GM12878 (cell line): ENCODE measurements at regions not wholly inside any gene's neighbourhood (a gene's known extent, or its start where the extent isn't known, plus 50 kb on each side); places are given as distances from the start of the nearest gene placed in this dataset.
A peak's percentile ranks its signal among the peaks of the same experiment; 100 is the strongest.

Experiments used
- ATAC-seq: fragments of 200-7000 bp; cut with Tn5 transposase; 3 replicates; pipeline ENCODE4 v1.9.1; 2020; ENCODE audit warnings: mild to moderate bottlenecking, moderate library complexity
- BruUV-seq: library from RNA; stranded (reverse); fragments of 400-500 nt; replicated peaks from 2 replicates; lab custom pipeline; 2021; lab: Mats Ljungman, UMichigan
- CTCF ChIA-PET: fragments of 300-600 bp; sonication (Branson Sonifier 250); formaldehyde crosslinking; extraction: SDS; loops from one replicate; lab custom pipeline; 2021; ENCODE audit warnings: inconsistent platforms; lab: Yijun Ruan, JAX
- POLR2A ChIA-PET: fragments of 350-600 bp; formaldehyde crosslinking; extraction: SDS; loops from one replicate; lab custom pipeline; 2021; ENCODE audit warnings: inconsistent platforms; lab: Charles Lee
- RAD21 ChIA-PET: fragments of 300-600 bp; sonication (Branson Sonifier 250); formaldehyde crosslinking; loops from one replicate; lab custom pipeline; 2023; ENCODE audit warnings: antibody characterized with exemption; ENCODE audit not compliant: unreplicated experiment; lab: Charles Lee
- SMC1A ChIA-PET: fragments of 300-600 bp; sonication (Branson Sonifier 250); formaldehyde crosslinking; loops from one replicate; lab custom pipeline; 2023; ENCODE audit not compliant: unreplicated experiment, uncharacterized antibody; lab: Charles Lee
- DNase-seq: peaks from one replicate; pipeline ENCODE4 v3.0.0-alpha.2; 2011; ENCODE audit warnings: low read depth, low spot score
- FAIRE-seq: peaks from 3 replicates; lab custom pipeline; 2011; peaks lifted over from hg19 to GRCh38; lab: Jason Lieb, UNC
- H2AFZ ChIP-seq: 2 replicates; pipeline ENCODE4 v1.6.0; 2011; ENCODE audit warnings: low read depth, low read length, control low read depth; ENCODE audit not compliant: control insufficient read depth
- H3K27ac ChIP-seq: 2 replicates; pipeline ENCODE4 v1.5.1; 2011; ENCODE audit warnings: control low read depth; ENCODE audit not compliant: control insufficient read depth, insufficient read depth
- H3K27me3 ChIP-seq, 2 experiments: replicated peaks in 1 of 2; 2 replicates each; pipeline versions ENCODE4 v1.6.0 to v1.6.1; 2011; ENCODE audit warnings: low read length in 1 of 2; ENCODE audit not compliant: control insufficient read depth in 2 of 2, insufficient read depth in 2 of 2
- H3K36me3 ChIP-seq, 2 experiments: 2 replicates each; pipeline ENCODE4 v1.5.1; 2011; ENCODE audit warnings: low read length in 1 of 2; ENCODE audit not compliant: control insufficient read depth in 2 of 2, insufficient read depth in 2 of 2
- H3K4me1 ChIP-seq: 2 replicates; pipeline ENCODE4 v1.6.1; 2011; ENCODE audit warnings: mild to moderate bottlenecking, low read length, moderate library complexity, mixed read lengths; ENCODE audit not compliant: control insufficient read depth, insufficient read depth
- H3K4me2 ChIP-seq: 2 replicates; pipeline ENCODE4 v1.6.0; 2011; ENCODE audit warnings: control low read depth; ENCODE audit not compliant: control insufficient read depth, insufficient read depth
- H3K4me3 ChIP-seq: fragments of 200-600 bp; sonication (generic); 2 replicates; pipeline ENCODE4 v1.5.1; 2016
- H3K79me2 ChIP-seq: 2 replicates; pipeline ENCODE4 v1.6.0; 2011; ENCODE audit warnings: low read length; ENCODE audit not compliant: control insufficient read depth, insufficient read depth
- H3K9ac ChIP-seq: 2 replicates; pipeline ENCODE4 v1.8.0; 2011; ENCODE audit warnings: low read length, control low read depth, mixed read lengths; ENCODE audit not compliant: control insufficient read depth, insufficient read depth
- H3K9me3 ChIP-seq: replicated peaks from 3 replicates; pipeline ENCODE4 v1.5.1; 2011; ENCODE audit warnings: mild to moderate bottlenecking, low read length; ENCODE audit not compliant: control insufficient read depth, insufficient read depth
- H4K20me1 ChIP-seq: 2 replicates; pipeline ENCODE4 v1.6.0; 2011; ENCODE audit not compliant: control insufficient read depth, insufficient read depth
- ASH2L ChIP-seq: fragments of 300-600, 200-600 bp; sonication (generic); IDR thresholded peaks from 2 replicates; pipeline ENCODE4 v1.6.1; 2017; ENCODE audit warnings: low read depth, mild to moderate bottlenecking, borderline replicate concordance
- BHLHE40 ChIP-seq, 2 experiments: fragments of 450-650 bp in 1 of 2; IDR thresholded peaks; 2 replicates each; pipeline ENCODE4 v1.6.1; 2011 to 2017; ENCODE audit warnings: low read depth in 2 of 2, borderline replicate concordance in 1 of 2, improper control_type of control experiment in 1 of 2, low read length in 1 of 2, mild to moderate bottlenecking in 1 of 2
- CHD2 ChIP-seq: IDR thresholded peaks from 2 replicates; pipeline ENCODE4 v1.6.1; 2011; ENCODE audit warnings: low read depth, low read length, improper control_type of control experiment, borderline replicate concordance
- JUND ChIP-seq: IDR thresholded peaks from 2 replicates; pipeline ENCODE4 v1.6.1; 2012; ENCODE audit warnings: low read depth, mild to moderate bottlenecking, low read length, improper control_type of control experiment, moderate library complexity
- POLR2A ChIP-seq: IDR thresholded peaks from 2 replicates; pipeline ENCODE4 v1.6.1; 2011; ENCODE audit warnings: low read depth, mild to moderate bottlenecking, low read length
- SMC3 ChIP-seq: IDR thresholded peaks from 2 replicates; pipeline ENCODE4 v1.6.1; 2011; ENCODE audit warnings: low read length, improper control_type of control experiment, borderline replicate concordance
- SUPT20H ChIP-seq: IDR thresholded peaks from 2 replicates; pipeline ENCODE4 v1.6.1; 2011; ENCODE audit warnings: low read depth, mild to moderate bottlenecking, low read length, moderate library complexity, borderline replicate concordance; ENCODE audit not compliant: control insufficient read depth
- TARDBP ChIP-seq: IDR thresholded peaks from 2 replicates; pipeline ENCODE4 v1.6.1; 2016; ENCODE audit warnings: borderline replicate concordance
- ZNF384 ChIP-seq: IDR thresholded peaks from 2 replicates; pipeline ENCODE4 v1.6.1; 2012; ENCODE audit warnings: low read depth, mild to moderate bottlenecking, low read length, improper control_type of control experiment, borderline replicate concordance
- ZZZ3 ChIP-seq: IDR thresholded peaks from 2 replicates; pipeline ENCODE4 v1.6.1; 2011; ENCODE audit warnings: low read depth; ENCODE audit not compliant: control insufficient read depth, insufficient read length
- WGBS: methylation state at CpG from one replicate; pipeline ENCODE4 v1.1.6; 2016; ENCODE audit warnings: low lambda C conversion rate; ENCODE audit not compliant: insufficient replicate concordance, insufficient coverage; ENCODE audit errors: missing lambda C conversion rate; 5-methylcytosine and 5-hydroxymethylcytosine counted together
- in situ Hi-C: fragments of 300-500 bp; cut with MboI; formaldehyde crosslinking; loops from 9 replicates; pipeline ENCODE4 v1.14.3; 2018; ENCODE audit warnings: mixed read lengths
- intact Hi-C: fragments of 100-400 bp; cut with micrococcal nuclease; formaldehyde crosslinking; loops from one replicate; pipeline ENCODE4 v1.14.2; 2022; ENCODE audit not compliant: unreplicated experiment
- TF ChIP-seq, protein P1 (sequence below): fragments of 450-650 bp; IDR thresholded peaks from 2 replicates; pipeline ENCODE4 v1.6.1; 2017; ENCODE audit warnings: mild to moderate bottlenecking, low read depth, inconsistent platforms; ENCODE audit not compliant: poor library complexity, severe bottlenecking
- TF ChIP-seq, protein P2 (sequence below): IDR thresholded peaks from 2 replicates; pipeline ENCODE4 v1.6.1; 2011; ENCODE audit warnings: borderline replicate concordance, low read depth, mild to moderate bottlenecking, moderate library complexity, low read length; ENCODE audit not compliant: insufficient read depth, poor library complexity, severe bottlenecking

- TF ChIP-seq SMC3 (peak; percentile 41; the same call in 1 of the 2 replicates), SUPT20H (no peak), TARDBP (no peak), CHD2 (no peak)
- TF ChIP-seq, protein P1, sequence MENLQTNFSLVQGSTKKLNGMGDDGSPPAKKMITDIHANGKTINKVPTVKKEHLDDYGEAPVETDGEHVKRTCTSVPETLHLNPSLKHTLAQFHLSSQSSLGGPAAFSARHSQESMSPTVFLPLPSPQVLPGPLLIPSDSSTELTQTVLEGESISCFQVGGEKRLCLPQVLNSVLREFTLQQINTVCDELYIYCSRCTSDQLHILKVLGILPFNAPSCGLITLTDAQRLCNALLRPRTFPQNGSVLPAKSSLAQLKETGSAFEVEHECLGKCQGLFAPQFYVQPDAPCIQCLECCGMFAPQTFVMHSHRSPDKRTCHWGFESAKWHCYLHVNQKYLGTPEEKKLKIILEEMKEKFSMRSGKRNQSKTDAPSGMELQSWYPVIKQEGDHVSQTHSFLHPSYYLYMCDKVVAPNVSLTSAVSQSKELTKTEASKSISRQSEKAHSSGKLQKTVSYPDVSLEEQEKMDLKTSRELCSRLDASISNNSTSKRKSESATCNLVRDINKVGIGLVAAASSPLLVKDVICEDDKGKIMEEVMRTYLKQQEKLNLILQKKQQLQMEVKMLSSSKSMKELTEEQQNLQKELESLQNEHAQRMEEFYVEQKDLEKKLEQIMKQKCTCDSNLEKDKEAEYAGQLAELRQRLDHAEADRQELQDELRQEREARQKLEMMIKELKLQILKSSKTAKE: no peak
Measured at GRCh38 chr20:39429726-39430125, 467.6 kb downstream of the DHX35 start (continued).

DNA sequence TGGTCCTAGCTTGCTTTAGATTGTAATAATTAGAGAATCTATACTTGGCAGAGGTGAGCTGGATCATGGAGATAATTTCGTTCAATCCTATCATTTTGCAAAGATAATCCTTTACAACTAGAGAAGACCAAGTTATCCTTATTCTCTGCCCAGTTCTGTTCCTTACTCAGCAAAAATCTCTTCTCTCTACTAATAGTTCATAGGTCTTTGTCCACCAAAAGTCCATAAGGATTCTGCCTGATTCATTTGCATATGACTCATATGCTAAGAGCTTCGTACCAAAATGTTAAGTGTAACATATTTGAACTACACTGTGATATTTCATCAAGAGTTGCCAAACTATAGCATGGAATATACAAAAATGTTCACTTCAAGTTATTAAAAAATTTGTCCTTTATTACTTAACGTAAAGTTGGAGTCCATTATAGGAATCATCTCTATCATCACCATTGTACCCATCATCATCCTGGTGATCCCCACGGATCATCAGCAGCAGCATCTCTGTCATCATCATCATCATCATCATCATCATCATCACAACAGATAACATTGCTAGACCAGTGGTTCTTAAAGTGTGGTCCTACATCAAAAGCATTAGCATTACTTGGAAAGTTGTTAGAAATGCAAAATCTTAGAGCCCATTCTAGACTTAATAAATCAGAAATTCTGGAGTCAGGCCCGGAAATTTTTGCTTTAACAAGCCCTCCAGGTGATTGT is 463.0 kb downstream of the DHX35 start:
- 10% methylated on average over 5 of the region's 5 CpGs for WGBS
- no peaks in the 10 kb centered on the region for H3K4me1 ChIP-seq
- FAIRE-seq: no peak
- RAD21 ChIA-PET: no interaction called here
- no TSS peak for BruUV-seq
- H3K27ac ChIP-seq: no peak overlapping the region
- no peak for DNase-seq
- no peaks in the 10 kb centered on the region for H3K79me2 ChIP-seq
- POLR2A ChIA-PET: no interaction called here
- H3K9ac ChIP-seq: no peak overlapping the region
- H4K20me1 ChIP-seq: no peaks in the 10 kb centered on the region
- H3K9me3 ChIP-seq: no peaks in the 10 kb centered on the region
- intact Hi-C loops (no loop called here), in situ Hi-C loops (no loop called here)
- H3K4me2 ChIP-seq: no peak overlapping the region
- H3K4me3 ChIP-seq: no peak overlapping the region
- SMC1A ChIA-PET: no interaction called here
- ATAC-seq: no peak
- no peak overlapping the region for H2AFZ ChIP-seq
- no peaks in the 10 kb centered on the region for H3K27me3 ChIP-seq
- TF ChIP-seq ZZZ3 (no peak), POLR2A (no peak), ZNF384 (no peak), JUND (no peak), ASH2L (no peak), BHLHE40 (IDR thresholded peaks at IDR 0.05; ENCODE audit: borderline replicate concordance in 1 of 2, low read depth in 2 of 2, low read length in 1 of 2) (no peak)
- TF ChIP-seq, protein P2, sequence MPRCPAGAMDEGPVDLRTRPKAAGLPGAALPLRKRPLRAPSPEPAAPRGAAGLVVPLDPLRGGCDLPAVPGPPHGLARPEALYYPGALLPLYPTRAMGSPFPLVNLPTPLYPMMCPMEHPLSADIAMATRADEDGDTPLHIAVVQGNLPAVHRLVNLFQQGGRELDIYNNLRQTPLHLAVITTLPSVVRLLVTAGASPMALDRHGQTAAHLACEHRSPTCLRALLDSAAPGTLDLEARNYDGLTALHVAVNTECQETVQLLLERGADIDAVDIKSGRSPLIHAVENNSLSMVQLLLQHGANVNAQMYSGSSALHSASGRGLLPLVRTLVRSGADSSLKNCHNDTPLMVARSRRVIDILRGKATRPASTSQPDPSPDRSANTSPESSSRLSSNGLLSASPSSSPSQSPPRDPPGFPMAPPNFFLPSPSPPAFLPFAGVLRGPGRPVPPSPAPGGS: no peak
- TF ChIP-seq, all 136 proteins: peak for 0
- H3K36me3 ChIP-seq: no peaks in the 10 kb centered on the region
- CTCF ChIA-PET: no interaction called here
